H1 (cell line): ENCODE measurements at regions not wholly inside any gene's neighbourhood (a gene's known extent, or its start where the extent isn't known, plus 50 kb on each side); places are given as distances from the start of the nearest gene placed in this dataset.

Experiments used
- ASH2L ChIP-seq: fragments of 200-600, 300-600 bp; sonication (generic); IDR thresholded peaks from one replicate; pipeline ENCODE4 v1.7.1; 2017; ENCODE audit warnings: low read length
- RBBP5 ChIP-seq: IDR thresholded peaks from 2 replicates; pipeline ENCODE4 v1.7.1; 2012; ENCODE audit warnings: low read depth, mild to moderate bottlenecking, inconsistent platforms, low read length, moderate library complexity, borderline replicate concordance
- RXRA ChIP-seq: IDR thresholded peaks from 2 replicates; pipeline ENCODE4 v1.6.1; 2011; ENCODE audit warnings: low read depth, mild to moderate bottlenecking, low read length, moderate library complexity; ENCODE audit not compliant: insufficient read depth
- SAP30 ChIP-seq: fragments of 300-600 bp; sonication (generic); IDR thresholded peaks from 2 replicates; pipeline ENCODE4 v1.7.1; 2012; ENCODE audit warnings: low read length, moderate library complexity, mild to moderate bottlenecking, inconsistent platforms; ENCODE audit not compliant: insufficient read depth, insufficient replicate concordance

GRCh38 chr13:88294368-88294767 is 623.2 kb downstream of the SLITRK5 start (continued):
- no peak for TF ChIP-seq RXRA
- TF ChIP-seq RBBP5, result no peak
- TF ChIP-seq ASH2L, result no peak
- TF ChIP-seq SAP30, result no peak
